ENCODE measurements at regions not wholly inside any gene's neighbourhood (a gene's known extent, or its start where the extent isn't known, plus 50 kb on each side); places are given as distances from the start of the nearest gene placed in this dataset.

DNA sequence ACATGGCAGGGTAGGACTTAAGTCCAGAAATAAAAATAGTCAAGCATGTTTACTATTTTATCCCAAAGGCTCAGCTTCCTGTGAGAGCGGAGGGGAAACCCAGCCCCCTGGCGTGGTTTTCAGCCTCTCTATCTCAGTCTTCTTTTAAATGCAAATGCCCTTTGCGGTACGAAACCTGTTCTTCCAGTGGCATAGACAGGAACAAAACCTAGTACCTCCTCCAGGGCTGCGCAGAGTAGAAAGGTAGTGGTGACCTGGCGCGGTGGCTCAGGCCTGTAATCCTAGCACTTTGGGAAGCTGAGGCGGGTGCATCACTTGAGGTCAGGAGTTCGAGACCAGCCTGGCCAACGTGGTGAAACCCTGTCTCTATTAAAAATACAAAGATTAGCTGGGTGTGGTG, 181.3 kb upstream of the FOXK1 start:
- TF ChIP-seq, protein P1, sequence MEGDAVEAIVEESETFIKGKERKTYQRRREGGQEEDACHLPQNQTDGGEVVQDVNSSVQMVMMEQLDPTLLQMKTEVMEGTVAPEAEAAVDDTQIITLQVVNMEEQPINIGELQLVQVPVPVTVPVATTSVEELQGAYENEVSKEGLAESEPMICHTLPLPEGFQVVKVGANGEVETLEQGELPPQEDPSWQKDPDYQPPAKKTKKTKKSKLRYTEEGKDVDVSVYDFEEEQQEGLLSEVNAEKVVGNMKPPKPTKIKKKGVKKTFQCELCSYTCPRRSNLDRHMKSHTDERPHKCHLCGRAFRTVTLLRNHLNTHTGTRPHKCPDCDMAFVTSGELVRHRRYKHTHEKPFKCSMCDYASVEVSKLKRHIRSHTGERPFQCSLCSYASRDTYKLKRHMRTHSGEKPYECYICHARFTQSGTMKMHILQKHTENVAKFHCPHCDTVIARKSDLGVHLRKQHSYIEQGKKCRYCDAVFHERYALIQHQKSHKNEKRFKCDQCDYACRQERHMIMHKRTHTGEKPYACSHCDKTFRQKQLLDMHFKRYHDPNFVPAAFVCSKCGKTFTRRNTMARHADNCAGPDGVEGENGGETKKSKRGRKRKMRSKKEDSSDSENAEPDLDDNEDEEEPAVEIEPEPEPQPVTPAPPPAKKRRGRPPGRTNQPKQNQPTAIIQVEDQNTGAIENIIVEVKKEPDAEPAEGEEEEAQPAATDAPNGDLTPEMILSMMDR (IDR thresholded peaks at IDR 0.05; ENCODE audit: low read depth, low read length), result no peak
- TF ChIP-seq POLR2A (IDR thresholded peaks at IDR 0.05; ENCODE audit: extremely low read depth, insufficient read length), result no peak
- TF ChIP-seq, protein P2, sequence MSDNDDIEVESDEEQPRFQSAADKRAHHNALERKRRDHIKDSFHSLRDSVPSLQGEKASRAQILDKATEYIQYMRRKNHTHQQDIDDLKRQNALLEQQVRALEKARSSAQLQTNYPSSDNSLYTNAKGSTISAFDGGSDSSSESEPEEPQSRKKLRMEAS (IDR thresholded peaks at IDR 0.05; ENCODE audit: low read depth, low read length), result no peak

Data from NB4 (cell line).